ENCODE measurements at regions not wholly inside any gene's neighbourhood (a gene's known extent, or its start where the extent isn't known, plus 50 kb on each side); places are given as distances from the start of the nearest gene placed in this dataset.

DNA sequence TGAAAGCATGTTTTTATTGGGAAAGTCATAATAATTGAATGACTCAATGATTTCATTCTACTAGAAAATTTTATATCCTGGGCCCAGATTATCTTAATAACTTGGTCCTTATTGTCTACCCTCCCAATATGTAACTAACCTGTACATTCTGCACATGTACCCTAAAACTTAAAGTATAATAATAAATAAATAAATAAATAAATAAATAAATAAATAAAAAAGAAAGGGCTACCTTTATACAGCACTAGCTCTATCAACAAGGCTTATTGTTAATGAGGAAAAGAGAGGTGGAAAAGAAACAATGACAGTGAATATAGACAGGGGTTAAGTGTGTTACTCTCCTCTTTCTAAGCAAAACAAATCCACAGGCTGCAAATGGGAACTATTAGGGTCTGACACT lies 83.6 kb downstream of the GRIN2B start:
- TF ChIP-seq, protein P1, sequence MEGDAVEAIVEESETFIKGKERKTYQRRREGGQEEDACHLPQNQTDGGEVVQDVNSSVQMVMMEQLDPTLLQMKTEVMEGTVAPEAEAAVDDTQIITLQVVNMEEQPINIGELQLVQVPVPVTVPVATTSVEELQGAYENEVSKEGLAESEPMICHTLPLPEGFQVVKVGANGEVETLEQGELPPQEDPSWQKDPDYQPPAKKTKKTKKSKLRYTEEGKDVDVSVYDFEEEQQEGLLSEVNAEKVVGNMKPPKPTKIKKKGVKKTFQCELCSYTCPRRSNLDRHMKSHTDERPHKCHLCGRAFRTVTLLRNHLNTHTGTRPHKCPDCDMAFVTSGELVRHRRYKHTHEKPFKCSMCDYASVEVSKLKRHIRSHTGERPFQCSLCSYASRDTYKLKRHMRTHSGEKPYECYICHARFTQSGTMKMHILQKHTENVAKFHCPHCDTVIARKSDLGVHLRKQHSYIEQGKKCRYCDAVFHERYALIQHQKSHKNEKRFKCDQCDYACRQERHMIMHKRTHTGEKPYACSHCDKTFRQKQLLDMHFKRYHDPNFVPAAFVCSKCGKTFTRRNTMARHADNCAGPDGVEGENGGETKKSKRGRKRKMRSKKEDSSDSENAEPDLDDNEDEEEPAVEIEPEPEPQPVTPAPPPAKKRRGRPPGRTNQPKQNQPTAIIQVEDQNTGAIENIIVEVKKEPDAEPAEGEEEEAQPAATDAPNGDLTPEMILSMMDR (IDR thresholded peaks at IDR 0.05; ENCODE audit: low read depth, low read length), result no peak
- no peak for DNase-seq (ENCODE audit: extremely low read depth, low read depth)

DNA sequence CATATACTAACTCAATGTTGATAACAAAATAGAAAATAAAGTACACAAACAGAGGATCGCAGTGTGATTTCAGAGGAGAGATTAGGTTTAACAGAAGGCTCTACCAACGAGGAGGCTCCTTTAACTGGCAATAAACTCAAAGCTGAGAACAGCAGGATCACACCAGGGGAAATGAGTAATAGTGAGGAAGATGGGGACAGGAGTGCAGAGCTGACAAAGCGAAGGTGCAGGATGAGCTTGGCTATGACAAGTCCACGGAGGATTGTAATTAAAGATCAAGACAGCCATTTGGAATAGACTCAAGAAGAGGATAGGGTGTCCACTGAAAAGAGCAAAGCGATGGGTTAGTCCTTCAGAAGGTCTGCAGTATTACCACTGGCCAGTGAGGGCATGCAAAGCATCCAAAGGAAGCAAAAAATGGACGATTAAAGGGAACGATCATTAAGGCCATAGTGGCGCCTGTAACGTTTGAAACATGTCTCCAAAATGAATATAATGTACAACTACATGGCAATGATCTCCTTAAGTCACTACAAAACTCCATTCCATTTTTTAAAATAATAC lies 85.3 kb downstream of the GRIN2B start:
- TF ChIP-seq, protein P1 (IDR thresholded peaks at IDR 0.05; ENCODE audit: low read depth, low read length), result no peak
- no peak for DNase-seq (ENCODE audit: extremely low read depth, low read depth)

DNA sequence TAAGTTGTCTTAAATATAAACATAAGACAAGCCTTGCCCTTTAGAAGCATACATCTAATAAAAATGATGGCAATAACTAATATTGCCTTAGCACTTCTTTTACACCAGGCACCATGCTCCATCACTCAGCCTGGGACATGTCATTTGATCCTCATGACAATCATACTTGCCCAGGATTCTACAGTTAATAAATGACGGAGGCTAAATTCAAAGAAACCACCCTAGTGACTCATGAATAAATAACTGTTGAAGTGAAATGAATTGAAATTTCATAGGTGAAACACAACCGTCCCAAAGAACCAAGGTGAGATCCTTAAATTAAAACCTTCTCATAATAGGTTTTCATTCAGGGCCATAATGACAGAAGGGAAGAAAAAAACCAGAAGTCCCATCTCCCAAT lies 89.5 kb downstream of the GRIN2B start:
- TF ChIP-seq, protein P1 (IDR thresholded peaks at IDR 0.05; ENCODE audit: low read depth, low read length), result no peak
- DNase-seq (ENCODE audit: extremely low read depth, low read depth), result no peak

DNA sequence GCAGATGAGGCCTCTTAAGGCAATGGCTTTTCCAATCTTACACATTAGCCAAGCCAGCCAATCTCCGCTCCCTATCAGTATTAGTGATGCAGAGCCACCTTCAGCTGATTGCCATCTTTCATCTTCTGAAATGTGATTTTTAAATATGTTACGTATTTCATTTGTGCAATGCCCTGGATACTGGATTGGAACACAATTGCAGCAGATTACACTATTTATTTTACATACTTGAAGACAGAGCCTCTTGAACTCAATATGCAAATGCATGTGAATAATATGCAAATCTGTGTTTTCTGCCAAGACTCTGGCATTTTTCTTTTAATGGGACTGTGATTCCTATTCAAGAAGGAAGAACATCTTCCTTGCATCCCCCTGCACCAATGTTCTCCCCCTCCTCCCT lies 90.5 kb downstream of the GRIN2B start:
- TF ChIP-seq, protein P1 (IDR thresholded peaks at IDR 0.05; ENCODE audit: low read depth, low read length), result no peak
- DNase-seq (ENCODE audit: extremely low read depth, low read depth), result no peak

DNA sequence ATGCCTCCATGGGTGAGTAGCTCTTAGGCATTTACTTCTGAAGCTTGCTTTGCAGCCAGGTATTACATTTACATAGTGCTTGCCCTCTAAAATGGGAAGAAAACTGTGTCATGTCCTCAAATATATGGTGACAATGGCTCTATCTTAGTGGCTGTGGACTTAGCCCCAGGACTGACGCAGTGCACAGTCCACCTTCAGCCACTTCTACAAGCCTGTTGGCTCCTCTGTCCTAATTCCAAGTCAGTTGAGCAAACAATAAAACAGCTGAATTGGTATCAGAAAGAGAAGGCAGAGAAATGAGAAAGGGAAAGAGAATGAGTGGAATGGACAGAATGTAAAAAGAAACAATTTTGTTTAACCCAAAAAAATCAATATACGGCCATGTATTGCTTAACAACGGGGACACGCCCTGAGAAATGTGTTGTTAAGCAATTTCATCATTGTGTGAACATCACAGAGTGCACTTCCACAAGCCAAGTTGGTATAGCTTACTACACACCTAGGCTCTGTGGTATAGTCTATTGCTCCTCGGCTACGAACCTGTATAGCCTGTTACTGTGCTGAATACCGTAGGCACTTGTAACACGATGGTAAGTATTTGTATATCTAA lies 93.5 kb downstream of the GRIN2B start:
- DNase-seq (ENCODE audit: extremely low read depth, low read depth), result no peak
- TF ChIP-seq, protein P1 (IDR thresholded peaks at IDR 0.05; ENCODE audit: low read depth, low read length), result no peak

DNA sequence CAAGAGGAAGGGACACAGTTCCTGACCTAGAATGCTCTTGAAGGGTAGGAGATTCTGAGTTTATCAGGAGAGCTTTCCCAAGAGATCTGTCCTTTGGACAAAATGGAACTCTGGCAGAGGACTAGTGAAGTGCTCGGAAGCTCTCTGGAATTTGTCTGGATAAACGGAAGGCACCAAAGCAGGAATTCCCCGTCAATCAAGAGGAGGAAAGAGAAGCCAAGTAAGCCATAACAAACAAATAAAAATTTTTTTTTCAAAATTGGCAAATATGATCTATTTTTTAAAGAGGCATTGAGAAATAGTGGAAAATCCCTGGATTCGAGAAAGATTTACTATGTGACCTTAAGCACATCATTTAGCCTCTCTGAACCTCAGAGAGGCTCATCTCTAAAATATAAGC lies 99.2 kb downstream of the GRIN2B start:
- TF ChIP-seq, protein P1 (IDR thresholded peaks at IDR 0.05; ENCODE audit: low read depth, low read length), result no peak
- no peak for DNase-seq (ENCODE audit: extremely low read depth, low read depth)

DNA sequence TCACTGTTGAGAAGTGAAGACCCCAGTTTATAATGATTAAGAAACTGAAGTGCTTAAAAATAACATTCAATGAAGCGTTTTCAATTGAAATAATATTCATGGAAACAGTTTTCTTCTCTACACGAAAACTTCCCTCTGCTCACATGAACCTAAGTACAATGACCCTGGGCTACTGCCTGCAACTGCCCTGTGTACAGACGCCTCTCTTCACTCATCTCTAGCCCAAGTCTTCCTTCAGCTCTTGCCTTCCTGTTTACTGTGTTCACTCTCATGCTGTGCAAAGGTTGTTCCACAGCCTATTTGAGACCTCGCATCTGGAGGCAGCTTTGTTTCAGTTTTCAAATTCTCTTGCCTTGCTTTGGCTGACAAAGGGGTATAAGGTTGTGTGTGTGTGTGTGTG lies 100.8 kb downstream of the GRIN2B start:
- no peak for DNase-seq (ENCODE audit: extremely low read depth, low read depth)
- TF ChIP-seq, protein P1 (IDR thresholded peaks at IDR 0.05; ENCODE audit: low read depth, low read length), result no peak
